ENCODE measurements at regions not wholly inside any gene's neighbourhood (a gene's known extent, or its start where the extent isn't known, plus 50 kb on each side); places are given as distances from the start of the nearest gene placed in this dataset.
A peak's percentile ranks its signal among the peaks of the same experiment; 100 is the strongest.

DNA sequence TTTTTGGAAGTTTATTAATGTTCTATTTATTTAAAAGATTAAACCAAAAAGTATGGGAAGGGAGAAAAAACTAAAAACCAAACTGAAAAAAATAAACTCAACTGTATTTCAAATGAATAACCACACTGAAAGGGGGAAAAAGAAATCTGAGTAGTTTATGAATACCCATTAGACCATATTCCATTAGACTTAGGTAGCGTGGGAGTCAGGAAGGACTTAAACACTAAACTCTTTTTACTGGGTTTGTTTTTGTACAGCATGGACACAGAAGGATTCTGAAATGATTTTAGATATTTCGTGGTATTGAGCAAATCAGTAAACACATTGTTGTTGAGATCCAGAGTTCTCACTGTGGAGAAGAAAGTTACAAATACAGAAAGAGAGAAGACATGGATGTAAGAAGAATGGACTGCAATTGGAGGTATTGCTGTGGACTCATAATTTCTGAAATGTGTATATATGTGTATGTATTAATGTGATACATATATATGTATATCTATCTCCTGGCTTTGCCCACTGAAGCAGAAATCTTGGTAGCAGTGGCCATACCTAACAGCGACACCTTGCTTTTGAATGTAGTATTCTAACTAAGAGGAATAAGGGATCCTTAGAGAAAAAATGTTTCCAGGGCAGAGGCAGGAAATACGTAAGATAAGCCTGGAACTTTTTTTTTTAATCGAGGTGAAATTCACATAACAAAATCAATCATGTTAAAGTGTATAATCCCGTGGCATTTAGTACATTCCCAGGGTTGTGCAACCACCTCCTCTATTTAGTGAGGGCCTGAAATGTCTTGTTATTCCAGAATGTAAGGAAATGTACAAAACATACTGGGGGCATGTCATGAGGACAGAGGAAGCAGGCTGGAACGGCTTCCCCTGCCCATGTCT, 228.8 kb downstream of the SMARCA2 start:
- no peak for DNase-seq
- H3K27ac Mint-ChIP-seq: no peak overlapping the region
- H3K4me3 Mint-ChIP-seq: no peak overlapping the region
- no peak for ATAC-seq (replicated peaks)
- peaks cover 10 to 20% of the 10 kb centered on the region in 2 donors for H3K4me1 Mint-ChIP-seq
- peaks cover 4 to 7% of the 10 kb centered on the region in 2 donors for H3K36me3 Mint-ChIP-seq
- peaks cover 31 to 47% of the 10 kb centered on the region in 2 donors for H3K27me3 Mint-ChIP-seq
- peaks cover 5 to 8% of the 10 kb centered on the region in 2 donors for H3K9me3 Mint-ChIP-seq

GRCh38 chr9:2247340-2247739, 232.2 kb downstream of the SMARCA2 start:
- DNase-seq (no peak), ATAC-seq (replicated peaks) (no peak)
- H3K9me3 Mint-ChIP-seq: peaks cover 7 to 8% of the 10 kb centered on the region in 2 donors
- H3K4me3 Mint-ChIP-seq: no peak overlapping the region
- H3K27me3 Mint-ChIP-seq: peaks cover 21 to 36% of the 10 kb centered on the region in 2 donors
- peaks cover 5 to 7% of the 10 kb centered on the region in 2 donors for H3K4me1 Mint-ChIP-seq
- H3K36me3 Mint-ChIP-seq: peaks cover 4% of the 10 kb centered on the region in 2 donors
- H3K27ac Mint-ChIP-seq: no peak overlapping the region

DNA sequence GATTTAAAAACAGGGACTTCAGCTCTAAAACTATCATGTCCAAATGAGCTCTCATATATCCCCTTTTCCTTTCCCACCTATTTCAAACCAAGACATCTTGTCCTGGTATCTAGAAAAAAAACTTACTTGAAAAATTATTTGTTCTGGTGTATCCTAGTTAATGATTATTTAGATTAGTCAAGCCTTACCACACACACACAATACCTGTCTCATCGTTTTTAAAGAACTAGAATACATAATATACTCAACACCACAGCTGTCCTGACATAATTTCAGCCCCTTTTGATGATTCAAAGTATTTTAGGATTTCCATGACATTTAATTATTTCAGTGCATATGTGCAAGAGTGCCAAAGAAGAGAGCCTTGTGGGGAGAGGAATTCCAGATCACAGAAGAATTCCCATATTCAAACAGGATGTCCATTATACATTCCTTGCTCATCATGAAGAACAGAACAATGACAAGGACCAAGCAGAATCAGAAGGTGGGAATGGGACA, 233.7 kb downstream of the SMARCA2 start:
- Mint-ChIP-seq H3K4me3 (no peak overlapping the region), H3K4me1 (no peaks in the 10 kb centered on the region), H3K27me3 (peaks cover 14 to 30% of the 10 kb centered on the region in 2 donors), H3K36me3 (peaks cover 4% of the 10 kb centered on the region in 2 donors), H3K9me3 (peaks cover 8% of the 10 kb centered on the region in 2 donors), H3K27ac (no peak overlapping the region)
- ATAC-seq (replicated peaks) (no peak), DNase-seq (no peak)

DNA sequence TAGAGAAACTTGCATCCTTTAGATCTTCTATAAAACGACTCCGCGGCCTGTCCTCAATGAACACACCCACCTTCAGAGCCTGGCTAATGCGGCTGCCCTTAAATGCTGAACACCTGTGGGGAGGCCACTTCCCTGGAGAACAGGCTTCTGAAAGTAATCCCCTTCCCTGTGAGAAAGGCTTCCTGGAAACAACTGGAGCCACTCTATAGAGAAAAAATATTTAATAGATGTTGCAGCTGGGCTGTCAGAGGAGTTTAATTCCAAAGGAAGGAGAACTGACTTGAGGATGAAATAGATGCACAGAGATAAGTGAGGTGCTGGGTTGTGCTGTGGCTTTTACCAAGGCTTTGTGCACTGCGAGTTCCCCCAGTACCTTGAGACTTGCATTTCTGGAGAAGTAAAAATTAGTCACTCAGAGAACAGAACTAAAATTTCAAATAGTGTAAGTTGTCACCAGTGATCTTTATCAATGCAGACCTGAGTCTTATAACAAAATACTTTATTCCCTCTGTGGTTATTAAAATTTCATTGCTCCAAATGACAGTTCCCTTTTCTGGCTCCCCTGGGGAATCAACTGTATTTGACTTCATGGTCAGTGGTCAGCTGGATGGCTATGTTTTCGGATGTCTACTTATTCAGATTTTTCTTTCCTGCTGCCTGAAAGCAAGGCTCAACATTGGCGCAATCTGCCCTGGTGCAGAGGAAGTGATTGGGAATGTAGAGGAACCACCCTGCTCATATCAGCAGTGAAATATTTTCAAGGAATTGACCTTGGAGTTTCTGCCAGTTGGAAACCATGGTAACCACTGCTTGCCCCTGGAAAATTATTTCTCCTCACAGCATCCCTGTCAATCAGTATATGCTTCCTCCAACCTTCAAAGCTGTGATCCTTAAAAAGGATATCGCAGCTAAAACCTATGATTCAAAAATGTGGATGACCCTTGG, 238.8 kb downstream of the SMARCA2 start:
- peaks cover 9 to 26% of the 10 kb centered on the region in 2 donors for H3K27me3 Mint-ChIP-seq
- no peak overlapping the region for H3K27ac Mint-ChIP-seq
- ATAC-seq (replicated peaks) (no peak), DNase-seq (no peak)
- peaks cover 0 to 3% of the 10 kb centered on the region in 2 donors for H3K9me3 Mint-ChIP-seq
- H3K4me1 Mint-ChIP-seq: peaks cover 7 to 12% of the 10 kb centered on the region in 2 donors
- H3K4me3 Mint-ChIP-seq: no peak overlapping the region
- no peaks in the 10 kb centered on the region for H3K36me3 Mint-ChIP-seq

- Mint-ChIP-seq H3K9me3 (peaks cover 0 to 3% of the 10 kb centered on the region in 2 donors), H3K27me3 (peaks cover 8 to 26% of the 10 kb centered on the region in 2 donors), H3K4me3 (no peak overlapping the region), H3K36me3 (no peaks in the 10 kb centered on the region), H3K4me1 (peaks cover 7 to 12% of the 10 kb centered on the region in 2 donors), H3K27ac (no peak overlapping the region)
- DNase-seq (no peak), ATAC-seq (replicated peaks) (no peak)
Measured at GRCh38 chr9:2255128-2255527, 240.0 kb downstream of the SMARCA2 start.

DNA sequence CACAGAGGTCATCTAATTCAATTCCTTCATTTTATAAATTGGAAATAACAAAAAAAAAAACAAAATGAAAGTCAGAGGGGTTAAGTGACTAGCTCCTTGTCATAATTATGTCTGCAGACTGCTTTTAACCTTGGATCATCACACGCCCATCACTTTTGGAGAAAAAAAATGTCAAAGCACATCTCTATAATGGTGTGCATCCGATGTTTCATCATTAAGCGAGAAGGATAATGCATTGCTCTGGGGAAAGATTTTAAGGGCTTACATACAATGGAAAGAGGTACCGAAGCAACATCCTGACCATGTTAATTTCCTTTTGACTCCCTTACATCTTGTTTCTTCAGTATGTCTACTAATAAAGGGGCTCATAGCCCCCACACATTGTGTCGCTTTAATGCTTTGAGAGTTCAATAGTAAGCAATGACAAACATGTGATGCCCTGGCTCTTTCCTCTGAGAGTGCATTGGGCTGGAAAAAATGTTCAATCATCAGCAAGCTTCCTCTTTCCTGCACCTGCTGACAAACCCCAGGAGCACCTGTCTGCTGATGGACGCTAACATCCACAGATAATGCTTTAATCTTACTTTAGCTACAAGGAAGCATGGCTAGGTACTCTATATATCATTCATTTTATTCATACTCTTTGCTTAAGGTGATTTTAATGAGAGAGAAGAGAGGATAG, 242.2 kb downstream of the SMARCA2 start:
- Mint-ChIP-seq H3K4me1 (peaks cover 12% of the 10 kb centered on the region in 2 donors), H3K27me3 (peaks cover 8 to 20% of the 10 kb centered on the region in 2 donors), H3K36me3 (no peaks in the 10 kb centered on the region), H3K27ac (peak overlapping the region; percentile 88), H3K4me3 (no peak overlapping the region), H3K9me3 (peaks cover 0 to 2% of the 10 kb centered on the region in 2 donors)
- ATAC-seq (replicated peaks): peak; percentile 84 to 90
- DNase-seq: peak; percentile 11

GRCh38 chr9:2260417-2261306, 245.5 kb downstream of the SMARCA2 start:
- H3K9me3 Mint-ChIP-seq: no peaks in the 10 kb centered on the region
- H3K4me3 Mint-ChIP-seq: no peak overlapping the region
- H3K27ac Mint-ChIP-seq: no peak overlapping the region
- peaks cover 22 to 28% of the 10 kb centered on the region in 2 donors for H3K4me1 Mint-ChIP-seq
- H3K36me3 Mint-ChIP-seq: no peaks in the 10 kb centered on the region
- ATAC-seq (replicated peaks) (no peak), DNase-seq (no peak)
- H3K27me3 Mint-ChIP-seq: peaks cover 4 to 6% of the 10 kb centered on the region in 2 donors

GRCh38 chr9:2261421-2262103, 246.4 kb downstream of the SMARCA2 start:
- DNase-seq: no peak
- H3K4me1 Mint-ChIP-seq: peaks cover 22 to 28% of the 10 kb centered on the region in 2 donors
- no peak for ATAC-seq (replicated peaks)
- H3K36me3 Mint-ChIP-seq: no peaks in the 10 kb centered on the region
- H3K27me3 Mint-ChIP-seq: no peaks in the 10 kb centered on the region
- H3K4me3 Mint-ChIP-seq: no peak overlapping the region
- H3K27ac Mint-ChIP-seq: no peak overlapping the region
- no peaks in the 10 kb centered on the region for H3K9me3 Mint-ChIP-seq

DNA sequence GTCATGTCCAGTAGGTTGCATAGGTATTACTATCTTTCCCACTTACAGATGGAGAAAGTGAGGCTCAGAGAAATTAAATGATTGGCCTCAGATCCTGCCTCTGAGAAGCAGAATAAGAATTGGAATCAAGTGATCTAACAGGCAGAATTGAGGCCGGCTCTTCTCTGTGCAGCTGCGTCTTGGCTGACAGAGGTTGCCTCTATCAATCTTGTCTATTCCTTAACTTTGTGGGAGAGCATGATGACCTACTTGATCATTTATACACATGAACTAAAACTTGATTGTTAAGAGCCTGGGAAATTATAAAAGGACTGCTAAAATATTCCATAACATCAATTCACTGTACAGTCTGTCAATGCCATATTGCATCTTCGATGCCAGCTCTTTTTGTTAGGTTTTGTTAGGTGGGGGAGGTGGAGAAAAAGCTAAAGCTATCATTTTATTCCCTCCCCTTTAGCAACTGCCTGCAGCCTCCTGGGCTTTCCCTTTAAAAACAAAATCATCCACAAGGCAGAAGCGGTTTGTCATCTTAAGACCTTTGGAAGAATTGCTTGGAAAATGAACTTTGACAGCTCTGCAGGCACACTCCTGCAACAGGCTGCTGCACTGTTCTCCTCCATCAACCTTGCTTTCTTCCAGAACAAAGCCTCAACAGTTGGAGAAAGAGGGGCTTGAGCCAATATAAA, 247.4 kb downstream of the SMARCA2 start:
- Mint-ChIP-seq H3K4me3 (no peak overlapping the region), H3K27me3 (no peaks in the 10 kb centered on the region), H3K9me3 (no peaks in the 10 kb centered on the region), H3K27ac (no peak overlapping the region), H3K36me3 (no peaks in the 10 kb centered on the region), H3K4me1 (peaks cover 18 to 20% of the 10 kb centered on the region in 2 donors)
- DNase-seq (no peak), ATAC-seq (replicated peaks) (no peak)

DNA sequence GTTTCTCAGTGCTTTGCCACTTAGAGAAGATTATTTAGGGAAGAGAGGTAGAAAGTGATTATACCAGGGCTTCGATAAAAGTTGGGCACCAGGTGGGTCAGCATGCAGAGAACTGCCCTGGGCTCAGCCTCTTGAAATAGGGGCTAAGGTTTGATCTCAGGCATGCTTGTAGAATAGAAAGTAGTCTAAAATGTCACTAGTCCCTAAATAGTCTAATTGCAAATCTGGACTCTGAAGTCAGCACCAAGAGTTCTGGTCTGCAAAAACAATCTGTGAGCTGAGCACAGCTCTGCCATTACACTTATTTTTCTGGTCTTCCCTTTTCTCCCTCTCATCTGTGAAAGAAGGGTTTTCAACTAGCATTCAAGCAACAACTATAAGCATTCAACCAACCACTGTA, 248.0 kb downstream of the SMARCA2 start:
- H3K36me3 Mint-ChIP-seq: no peaks in the 10 kb centered on the region
- H3K27ac Mint-ChIP-seq: no peak overlapping the region
- ATAC-seq (replicated peaks): no peak
- peaks cover 15 to 16% of the 10 kb centered on the region in 2 donors for H3K4me1 Mint-ChIP-seq
- DNase-seq: no peak
- H3K27me3 Mint-ChIP-seq: no peaks in the 10 kb centered on the region
- H3K9me3 Mint-ChIP-seq: no peaks in the 10 kb centered on the region
- no peak overlapping the region for H3K4me3 Mint-ChIP-seq

DNA sequence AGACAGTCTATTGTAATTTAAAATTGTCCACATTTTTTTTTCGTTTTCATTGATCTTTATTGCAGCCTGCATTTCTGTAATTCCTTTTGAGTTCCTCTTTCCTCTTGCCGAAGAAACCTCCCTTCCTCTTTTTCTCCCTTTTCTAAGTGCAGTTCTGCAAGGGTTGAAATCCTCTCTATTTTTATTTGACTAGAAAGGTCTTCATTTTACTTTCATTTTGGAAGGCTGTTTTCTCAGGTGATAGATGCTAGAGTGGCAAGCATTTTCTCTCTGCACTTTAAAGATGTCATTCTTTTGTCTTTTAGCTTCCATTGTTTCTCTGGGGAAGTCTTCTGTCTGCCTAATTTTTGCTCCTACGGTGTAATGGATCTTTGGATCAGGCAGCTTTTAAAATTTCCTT, 248.5 kb downstream of the SMARCA2 start:
- Mint-ChIP-seq H3K4me3 (peak overlapping the region; percentile 1 to 10), H3K27ac (no peak overlapping the region), H3K9me3 (no peaks in the 10 kb centered on the region), H3K4me1 (peaks cover 15 to 16% of the 10 kb centered on the region in 2 donors), H3K36me3 (no peaks in the 10 kb centered on the region), H3K27me3 (no peaks in the 10 kb centered on the region)
- DNase-seq (no peak), ATAC-seq (replicated peaks) (peak in 1 of 2 donors; percentile 16)

DNA sequence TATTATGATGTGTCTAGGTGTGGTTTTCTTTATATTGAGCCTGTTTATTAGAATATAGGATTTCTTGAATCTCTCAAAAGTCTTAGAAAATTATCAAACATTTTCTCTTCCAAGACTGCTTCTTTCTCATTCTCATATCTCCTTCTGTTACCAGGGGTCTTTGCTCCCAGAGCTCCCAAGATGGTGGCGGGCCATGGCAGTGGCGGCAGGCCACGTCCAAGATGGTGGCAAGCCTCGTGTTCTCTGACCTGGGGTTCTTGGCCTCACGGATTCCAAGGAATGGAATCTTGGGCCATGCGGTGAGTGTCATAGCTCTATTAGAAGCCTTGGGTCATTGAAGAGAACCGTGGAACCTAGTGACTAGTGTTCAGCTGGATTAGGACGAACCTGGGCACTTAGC, 248.9 kb downstream of the SMARCA2 start:
- no peak overlapping the region for H3K4me3 Mint-ChIP-seq
- H3K27ac Mint-ChIP-seq: no peak overlapping the region
- no peaks in the 10 kb centered on the region for H3K36me3 Mint-ChIP-seq
- H3K27me3 Mint-ChIP-seq: no peaks in the 10 kb centered on the region
- peaks cover 15 to 16% of the 10 kb centered on the region in 2 donors for H3K4me1 Mint-ChIP-seq
- DNase-seq (no peak), ATAC-seq (replicated peaks) (no peak)
- H3K9me3 Mint-ChIP-seq: no peaks in the 10 kb centered on the region
